GM21381 (cell line): ENCODE measurements at regions not wholly inside any gene's neighbourhood (a gene's known extent, or its start where the extent isn't known, plus 50 kb on each side); places are given as distances from the start of the nearest gene placed in this dataset.

Experiments
- ATAC-seq: cut with Tn5 transposase; IDR thresholded peaks from one replicate; pipeline ENCODE4 v1.9.1; 2021; ENCODE audit warnings: mild to moderate bottlenecking, moderate library complexity; ENCODE audit not compliant: unreplicated experiment

- no peak for ATAC-seq
These were observed 361.0 kb upstream of the PMFBP1 start for GRCh38 chr16:72532906-72533410.

GRCh38 chr16:72530434-72530833 lies 358.5 kb upstream of the PMFBP1 start:
- no peak for ATAC-seq

- no peak for ATAC-seq
These were observed 351.1 kb upstream of the PMFBP1 start for GRCh38 chr16:72523087-72523486.

GRCh38 chr16:72517154-72517553 lies 345.2 kb upstream of the PMFBP1 start:
- no peak for ATAC-seq

- no peak for ATAC-seq
These were observed 339.2 kb upstream of the PMFBP1 start for GRCh38 chr16:72511171-72511570.

GRCh38 chr16:72508191-72508590 lies 336.2 kb upstream of the PMFBP1 start:
- no peak for ATAC-seq

- ATAC-seq = no peak
These were observed 330.6 kb upstream of the PMFBP1 start for GRCh38 chr16:72502594-72503005.

- peak; percentile 81 for ATAC-seq
These were observed 330.0 kb upstream of the PMFBP1 start for GRCh38 chr16:72501739-72502593.

GRCh38 chr16:72500545-72500944 lies 328.6 kb upstream of the PMFBP1 start:
- ATAC-seq = no peak

GRCh38 chr16:72493716-72494415 lies 321.9 kb upstream of the PMFBP1 start:
- no peak for ATAC-seq

- no peak for ATAC-seq
These were observed 315.3 kb upstream of the PMFBP1 start for GRCh38 chr16:72487283-72487682.

- no peak for ATAC-seq
These were observed 310.7 kb upstream of the PMFBP1 start for GRCh38 chr16:72482695-72483094.

- no peak for ATAC-seq
These were observed 309.5 kb upstream of the PMFBP1 start for GRCh38 chr16:72481419-72481818.

- ATAC-seq = no peak
These were observed 309.0 kb upstream of the PMFBP1 start for GRCh38 chr16:72480911-72481310.

GRCh38 chr16:72475688-72476087 lies 303.7 kb upstream of the PMFBP1 start:
- no peak for ATAC-seq

GRCh38 chr16:72474501-72475123 lies 302.7 kb upstream of the PMFBP1 start:
- ATAC-seq = no peak

GRCh38 chr16:72473631-72474030 lies 301.7 kb upstream of the PMFBP1 start:
- ATAC-seq = no peak

GRCh38 chr16:72471317-72471924 lies 299.5 kb upstream of the PMFBP1 start:
- no peak for ATAC-seq

GRCh38 chr16:72470541-72470940 lies 298.6 kb upstream of the PMFBP1 start:
- ATAC-seq = no peak

- ATAC-seq = no peak
These were observed 298.0 kb upstream of the PMFBP1 start for GRCh38 chr16:72469932-72470331.

- no peak for ATAC-seq
These were observed 296.6 kb upstream of the PMFBP1 start for GRCh38 chr16:72468582-72468981.
